ENCODE measurements at regions not wholly inside any gene's neighbourhood (a gene's known extent, or its start where the extent isn't known, plus 50 kb on each side); places are given as distances from the start of the nearest gene placed in this dataset.

GRCh38 chr3:5505163-5505562, 317.7 kb downstream of the EDEM1 start:
- TF ChIP-seq, protein P1, sequence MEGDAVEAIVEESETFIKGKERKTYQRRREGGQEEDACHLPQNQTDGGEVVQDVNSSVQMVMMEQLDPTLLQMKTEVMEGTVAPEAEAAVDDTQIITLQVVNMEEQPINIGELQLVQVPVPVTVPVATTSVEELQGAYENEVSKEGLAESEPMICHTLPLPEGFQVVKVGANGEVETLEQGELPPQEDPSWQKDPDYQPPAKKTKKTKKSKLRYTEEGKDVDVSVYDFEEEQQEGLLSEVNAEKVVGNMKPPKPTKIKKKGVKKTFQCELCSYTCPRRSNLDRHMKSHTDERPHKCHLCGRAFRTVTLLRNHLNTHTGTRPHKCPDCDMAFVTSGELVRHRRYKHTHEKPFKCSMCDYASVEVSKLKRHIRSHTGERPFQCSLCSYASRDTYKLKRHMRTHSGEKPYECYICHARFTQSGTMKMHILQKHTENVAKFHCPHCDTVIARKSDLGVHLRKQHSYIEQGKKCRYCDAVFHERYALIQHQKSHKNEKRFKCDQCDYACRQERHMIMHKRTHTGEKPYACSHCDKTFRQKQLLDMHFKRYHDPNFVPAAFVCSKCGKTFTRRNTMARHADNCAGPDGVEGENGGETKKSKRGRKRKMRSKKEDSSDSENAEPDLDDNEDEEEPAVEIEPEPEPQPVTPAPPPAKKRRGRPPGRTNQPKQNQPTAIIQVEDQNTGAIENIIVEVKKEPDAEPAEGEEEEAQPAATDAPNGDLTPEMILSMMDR (IDR thresholded peaks at IDR 0.05): no peak
- no peak for TF ChIP-seq POLR2A (IDR thresholded peaks at IDR 0.05)
